T-helper 17 cell (primary cell): ENCODE measurements at regions not wholly inside any gene's neighbourhood (a gene's known extent, or its start where the extent isn't known, plus 50 kb on each side); places are given as distances from the start of the nearest gene placed in this dataset.

ENCODE experiments used
- ATAC-seq: fragments of 150-1000 bp; cut with Tn5 transposase; 2 replicates; pipeline ENCODE4 v1.10.0; 2021; ENCODE audit warnings: mild to moderate bottlenecking, moderate library complexity
- DNase-seq, 3 donors: peaks; one replicate each; pipeline versions ENCODE4 v3.0.0 to v3.0.0-alpha.2; 2020 to 2021
- H3K9me3 ChIP-seq: one replicate; pipeline ENCODE4 v1.7.0; 2013; ENCODE audit warnings: low read length, mild to moderate bottlenecking; ENCODE audit not compliant: control insufficient read depth, poor library complexity, severe bottlenecking
- H3K27ac Mint-ChIP-seq: one replicate; pipeline ENCODE4 v1.8.0; 2022; ENCODE audit warnings: mild to moderate bottlenecking, moderate library complexity, mixed read lengths
- H3K27me3 Mint-ChIP-seq: one replicate; pipeline ENCODE4 v1.8.0; 2022; ENCODE audit warnings: mixed read lengths
- H3K36me3 Mint-ChIP-seq: one replicate; pipeline ENCODE4 v1.8.0; 2022; ENCODE audit warnings: low read depth, mixed read lengths
- H3K4me1 Mint-ChIP-seq: one replicate; pipeline ENCODE4 v1.8.0; 2022; ENCODE audit warnings: mild to moderate bottlenecking, mixed read lengths
- H3K4me3 Mint-ChIP-seq: one replicate; pipeline ENCODE4 v1.8.0; 2022; ENCODE audit warnings: mild to moderate bottlenecking, moderate library complexity, mixed read lengths

GRCh38 chr5:162703914-162704313, 636.3 kb downstream of the GABRG2 start:
- Mint-ChIP-seq H3K4me1 (no peaks in the 10 kb centered on the region), H3K36me3 (no peaks in the 10 kb centered on the region), H3K27me3 (no peaks in the 10 kb centered on the region), H3K4me3 (no peak overlapping the region), H3K27ac (no peak overlapping the region)
- no peak for DNase-seq
- no peaks in the 10 kb centered on the region for H3K9me3 ChIP-seq
- ATAC-seq: no peak

DNA sequence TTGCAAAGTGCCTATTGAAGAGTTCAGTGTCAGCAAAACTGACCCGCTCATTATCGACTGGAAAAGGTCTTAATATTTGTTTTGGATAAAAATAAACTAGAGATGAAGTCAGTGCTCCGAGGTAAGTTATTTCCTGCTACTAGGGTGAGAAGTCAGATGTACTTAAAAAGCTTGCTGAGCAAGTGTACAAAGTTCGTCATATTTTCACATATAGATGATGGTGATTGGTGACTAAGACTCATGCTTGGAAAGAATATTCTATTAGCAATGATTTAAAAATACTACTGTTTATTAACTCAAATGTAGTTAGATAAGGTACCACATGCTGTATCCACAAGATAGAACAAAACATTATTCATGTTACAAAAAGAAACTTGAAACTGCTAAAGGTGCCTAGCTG, 643.7 kb downstream of the GABRG2 start:
- H3K36me3 Mint-ChIP-seq: no peaks in the 10 kb centered on the region
- H3K27ac Mint-ChIP-seq: no peak overlapping the region
- no peak for ATAC-seq
- H3K27me3 Mint-ChIP-seq: no peaks in the 10 kb centered on the region
- no peak overlapping the region for H3K4me3 Mint-ChIP-seq
- DNase-seq: no peak
- no peaks in the 10 kb centered on the region for H3K9me3 ChIP-seq
- H3K4me1 Mint-ChIP-seq: no peaks in the 10 kb centered on the region

GRCh38 chr5:162719720-162720119, 652.1 kb downstream of the GABRG2 start:
- ATAC-seq (no peak), DNase-seq (no peak)
- Mint-ChIP-seq H3K4me3 (no peak overlapping the region), H3K27ac (no peak overlapping the region), H3K36me3 (no peaks in the 10 kb centered on the region), H3K4me1 (no peaks in the 10 kb centered on the region), H3K27me3 (no peaks in the 10 kb centered on the region)
- H3K9me3 ChIP-seq: no peaks in the 10 kb centered on the region

GRCh38 chr5:162721125-162721524, 653.6 kb downstream of the GABRG2 start:
- no peaks in the 10 kb centered on the region for H3K27me3 Mint-ChIP-seq
- no peaks in the 10 kb centered on the region for H3K9me3 ChIP-seq
- no peaks in the 10 kb centered on the region for H3K4me1 Mint-ChIP-seq
- no peak overlapping the region for H3K27ac Mint-ChIP-seq
- H3K4me3 Mint-ChIP-seq: no peak overlapping the region
- H3K36me3 Mint-ChIP-seq: no peaks in the 10 kb centered on the region
- DNase-seq: no peak
- ATAC-seq: no peak

GRCh38 chr5:162752612-162753011, 684.8 kb upstream of the CCNG1 start:
- no peaks in the 10 kb centered on the region for H3K27me3 Mint-ChIP-seq
- no peak for DNase-seq
- no peak for ATAC-seq
- H3K9me3 ChIP-seq: no peaks in the 10 kb centered on the region
- H3K4me3 Mint-ChIP-seq: no peak overlapping the region
- H3K27ac Mint-ChIP-seq: no peak overlapping the region
- no peaks in the 10 kb centered on the region for H3K4me1 Mint-ChIP-seq
- no peaks in the 10 kb centered on the region for H3K36me3 Mint-ChIP-seq

- H3K36me3 Mint-ChIP-seq: no peaks in the 10 kb centered on the region
- ATAC-seq: no peak
- H3K27ac Mint-ChIP-seq: no peak overlapping the region
- H3K9me3 ChIP-seq: no peaks in the 10 kb centered on the region
- no peak overlapping the region for H3K4me3 Mint-ChIP-seq
- H3K4me1 Mint-ChIP-seq: no peaks in the 10 kb centered on the region
- DNase-seq: no peak
- H3K27me3 Mint-ChIP-seq: no peaks in the 10 kb centered on the region
Observed at GRCh38 chr5:162762119-162762518, 675.3 kb upstream of the CCNG1 start.

DNA sequence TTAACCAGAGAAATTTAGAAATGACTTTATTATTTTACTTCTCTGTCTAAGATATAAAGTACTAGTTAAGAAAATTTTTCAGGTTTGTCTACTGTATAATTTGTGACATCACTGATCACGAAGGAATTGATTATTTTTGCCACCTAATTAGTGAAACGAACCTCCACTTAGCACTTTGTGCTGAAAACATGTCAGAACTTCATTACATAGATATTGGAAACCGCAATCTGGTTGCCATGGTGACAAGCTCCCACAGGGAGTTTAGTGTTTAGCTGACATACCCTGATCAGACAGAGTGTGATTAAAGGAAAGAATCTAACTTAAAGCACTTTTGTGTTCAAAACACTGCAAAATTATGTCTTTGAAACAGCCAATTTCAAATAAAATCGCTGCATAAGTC, 668.4 kb upstream of the CCNG1 start:
- ATAC-seq (no peak), DNase-seq (no peak)
- no peaks in the 10 kb centered on the region for H3K4me1 Mint-ChIP-seq
- H3K27ac Mint-ChIP-seq: no peak overlapping the region
- no peaks in the 10 kb centered on the region for H3K36me3 Mint-ChIP-seq
- no peak overlapping the region for H3K4me3 Mint-ChIP-seq
- no peaks in the 10 kb centered on the region for H3K27me3 Mint-ChIP-seq
- H3K9me3 ChIP-seq: no peaks in the 10 kb centered on the region

GRCh38 chr5:162785673-162786072, 651.7 kb upstream of the CCNG1 start:
- ATAC-seq (no peak), DNase-seq (no peak)
- Mint-ChIP-seq H3K4me1 (no peaks in the 10 kb centered on the region), H3K36me3 (no peaks in the 10 kb centered on the region), H3K27ac (no peak overlapping the region), H3K27me3 (no peaks in the 10 kb centered on the region), H3K4me3 (no peak overlapping the region)
- H3K9me3 ChIP-seq: no peaks in the 10 kb centered on the region

GRCh38 chr5:162786234-162786633, 651.2 kb upstream of the CCNG1 start:
- H3K27me3 Mint-ChIP-seq: no peaks in the 10 kb centered on the region
- H3K36me3 Mint-ChIP-seq: no peaks in the 10 kb centered on the region
- no peaks in the 10 kb centered on the region for H3K4me1 Mint-ChIP-seq
- DNase-seq: no peak
- no peak overlapping the region for H3K27ac Mint-ChIP-seq
- ATAC-seq: no peak
- H3K4me3 Mint-ChIP-seq: no peak overlapping the region
- no peaks in the 10 kb centered on the region for H3K9me3 ChIP-seq

- DNase-seq (no peak), ATAC-seq (no peak)
- Mint-ChIP-seq H3K4me1 (no peaks in the 10 kb centered on the region), H3K36me3 (no peaks in the 10 kb centered on the region), H3K27me3 (no peaks in the 10 kb centered on the region), H3K4me3 (no peak overlapping the region), H3K27ac (no peak overlapping the region)
- H3K9me3 ChIP-seq: no peaks in the 10 kb centered on the region
Observed at GRCh38 chr5:162796507-162796906, 640.9 kb upstream of the CCNG1 start.

- no peak overlapping the region for H3K27ac Mint-ChIP-seq
- no peak for ATAC-seq
- H3K4me1 Mint-ChIP-seq: no peaks in the 10 kb centered on the region
- H3K4me3 Mint-ChIP-seq: no peak overlapping the region
- no peak for DNase-seq
- no peaks in the 10 kb centered on the region for H3K9me3 ChIP-seq
- no peaks in the 10 kb centered on the region for H3K36me3 Mint-ChIP-seq
- no peaks in the 10 kb centered on the region for H3K27me3 Mint-ChIP-seq
Observed at GRCh38 chr5:162800301-162800700, 637.1 kb upstream of the CCNG1 start.

GRCh38 chr5:162801235-162801634, 636.2 kb upstream of the CCNG1 start:
- Mint-ChIP-seq H3K4me3 (no peak overlapping the region), H3K4me1 (no peaks in the 10 kb centered on the region), H3K27me3 (no peaks in the 10 kb centered on the region), H3K27ac (no peak overlapping the region), H3K36me3 (no peaks in the 10 kb centered on the region)
- H3K9me3 ChIP-seq: no peaks in the 10 kb centered on the region
- DNase-seq (no peak), ATAC-seq (no peak)

- no peak overlapping the region for H3K27ac Mint-ChIP-seq
- no peaks in the 10 kb centered on the region for H3K4me1 Mint-ChIP-seq
- DNase-seq (no peak), ATAC-seq (no peak)
- no peaks in the 10 kb centered on the region for H3K9me3 ChIP-seq
- no peaks in the 10 kb centered on the region for H3K27me3 Mint-ChIP-seq
- H3K4me3 Mint-ChIP-seq: no peak overlapping the region
- H3K36me3 Mint-ChIP-seq: no peaks in the 10 kb centered on the region
Observed at GRCh38 chr5:162806195-162806594, 631.2 kb upstream of the CCNG1 start.

GRCh38 chr5:162811071-162811470, 626.3 kb upstream of the CCNG1 start:
- no peaks in the 10 kb centered on the region for H3K9me3 ChIP-seq
- no peak overlapping the region for H3K27ac Mint-ChIP-seq
- H3K4me3 Mint-ChIP-seq: no peak overlapping the region
- no peaks in the 10 kb centered on the region for H3K4me1 Mint-ChIP-seq
- DNase-seq (no peak), ATAC-seq (no peak)
- no peaks in the 10 kb centered on the region for H3K27me3 Mint-ChIP-seq
- no peaks in the 10 kb centered on the region for H3K36me3 Mint-ChIP-seq

- H3K36me3 Mint-ChIP-seq: no peaks in the 10 kb centered on the region
- no peak overlapping the region for H3K27ac Mint-ChIP-seq
- H3K27me3 Mint-ChIP-seq: no peaks in the 10 kb centered on the region
- no peaks in the 10 kb centered on the region for H3K4me1 Mint-ChIP-seq
- no peak overlapping the region for H3K4me3 Mint-ChIP-seq
- no peak for ATAC-seq
- no peaks in the 10 kb centered on the region for H3K9me3 ChIP-seq
- DNase-seq: no peak
Observed at GRCh38 chr5:162816816-162817215, 620.6 kb upstream of the CCNG1 start.
